NCI-H2196 treated with DMSO at 0.1 percent for 48 hours (cell line): ENCODE measurements at regions not wholly inside any gene's neighbourhood (a gene's known extent, or its start where the extent isn't known, plus 50 kb on each side); places are given as distances from the start of the nearest gene placed in this dataset.
"Not testable (repeated sequence)": the region's sequence is repeated elsewhere in the genome, so short reads cannot be mapped to it uniquely, and the experiment has no call there.

Experiments
- DNase-seq: peaks from one replicate; lab custom pipeline; 2025; ENCODE audit not compliant: unreplicated experiment; lab: John Stamatoyannopoulos, UW

DNA sequence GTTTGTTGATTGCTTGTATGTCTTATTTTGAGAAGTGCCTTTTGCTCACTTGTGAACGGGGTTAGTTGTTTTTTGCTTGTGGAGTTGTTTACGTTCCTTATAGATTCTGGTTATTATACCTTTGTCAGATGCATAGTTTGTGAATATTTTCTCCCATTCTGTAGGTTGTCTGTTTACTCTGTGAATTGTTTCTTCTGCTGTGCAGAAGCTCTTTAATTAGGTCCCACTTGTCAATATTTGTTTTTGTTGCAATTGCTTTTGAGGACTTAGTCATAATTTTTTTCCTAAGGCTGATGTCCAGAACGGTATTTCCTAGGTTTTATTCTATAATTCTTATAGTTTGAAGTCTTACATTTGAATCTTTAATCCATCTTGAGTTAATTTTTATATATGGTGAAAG, 285.3 kb upstream of the GADL1 start:
- DNase-seq = no peak

DNA sequence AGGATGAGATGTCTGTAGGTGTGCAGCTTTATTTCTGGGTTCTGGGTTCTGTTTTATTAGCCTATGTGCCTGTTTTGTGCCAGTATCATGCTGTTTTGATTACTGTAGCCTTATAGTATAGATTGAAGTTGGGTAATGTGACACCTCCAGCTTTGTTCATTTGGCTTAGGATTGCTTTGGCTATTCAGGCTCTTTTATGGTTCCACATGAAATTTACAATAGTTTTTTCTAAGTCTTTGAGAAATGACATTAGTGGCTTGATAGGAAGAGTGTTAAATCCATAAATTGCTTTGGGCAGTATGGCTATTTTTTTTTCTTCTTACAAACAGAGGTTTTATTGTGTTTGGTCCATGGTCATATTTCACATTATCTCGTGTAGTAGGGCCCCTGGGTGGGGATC, 285.8 kb upstream of the GADL1 start:
- DNase-seq = no peak

DNA sequence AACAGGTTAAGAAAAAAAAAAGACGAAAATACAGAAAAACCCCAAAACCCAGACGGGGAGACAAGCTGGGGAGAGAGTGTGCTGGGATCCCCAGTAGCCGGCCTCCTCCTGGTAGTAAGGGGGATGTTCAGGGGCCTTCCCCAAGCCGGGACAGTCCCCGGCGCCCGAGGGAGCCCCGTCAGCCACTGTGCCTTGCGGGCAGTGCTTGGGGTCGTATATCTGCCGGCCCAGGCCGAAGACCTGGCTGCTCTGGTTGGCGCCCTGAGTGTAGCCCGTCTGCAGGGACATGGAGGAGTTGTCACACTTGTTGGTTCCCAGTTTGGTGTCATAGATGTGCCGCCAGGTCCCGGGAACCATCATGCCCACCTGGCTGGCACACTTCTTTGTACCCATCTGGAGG, 287.2 kb upstream of the GADL1 start:
- no peak for DNase-seq

DNA sequence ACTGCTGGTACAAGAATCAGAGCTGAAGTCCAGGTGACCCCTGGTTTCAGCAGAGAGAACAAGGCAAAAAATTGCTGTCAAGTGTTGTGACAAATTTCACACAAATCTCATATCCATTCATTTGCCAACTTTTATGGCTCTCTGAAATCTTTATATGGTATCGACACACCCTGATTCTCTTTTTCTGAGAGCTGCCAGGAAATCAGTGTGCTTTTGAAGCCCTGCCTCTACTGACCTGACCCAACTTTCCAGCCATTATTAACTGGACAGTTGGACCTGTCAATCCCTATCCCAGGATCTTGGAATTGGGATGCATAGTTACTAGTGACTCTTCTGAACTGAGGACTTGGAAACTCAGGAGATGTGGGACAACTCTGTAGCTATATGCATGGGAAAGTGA, 288.2 kb upstream of the GADL1 start:
- no peak for DNase-seq

DNA sequence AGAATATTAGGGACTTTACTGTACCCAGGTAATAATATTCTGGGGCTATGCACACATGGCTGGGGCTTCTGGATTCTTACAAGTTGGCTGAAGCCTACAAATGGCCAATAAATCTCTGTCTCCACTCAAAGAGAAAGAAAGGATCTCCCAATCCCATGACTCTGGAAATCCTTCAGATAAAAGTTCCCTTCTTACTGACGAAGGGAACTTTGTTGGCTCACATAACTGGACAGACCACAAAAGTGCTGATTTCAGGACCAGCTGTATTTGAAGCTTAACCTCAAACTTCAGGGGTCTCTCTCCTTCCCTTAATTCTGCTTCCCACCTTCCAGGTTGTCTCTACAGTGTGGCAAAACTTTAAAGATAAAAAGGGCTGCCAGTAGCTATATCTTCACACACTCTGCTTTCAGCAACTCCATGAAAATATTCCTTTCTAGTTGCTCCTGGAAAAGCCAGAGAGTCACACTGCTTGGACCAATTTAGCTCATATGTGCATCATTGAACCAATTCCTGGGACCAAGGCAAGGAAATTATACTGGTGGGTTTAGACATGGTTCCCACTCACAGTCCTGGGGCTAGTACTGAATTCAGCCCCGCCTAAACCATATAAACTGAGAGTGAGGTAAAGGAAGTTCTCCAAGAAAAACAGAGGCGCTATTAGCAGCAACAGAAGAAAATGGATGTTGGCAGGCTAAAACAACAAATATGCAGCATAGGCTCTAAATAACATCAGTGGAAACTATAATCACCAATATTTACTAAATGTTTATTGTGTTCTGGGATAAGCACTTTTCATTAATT, 290.0 kb upstream of the GADL1 start:
- no peak for DNase-seq

DNA sequence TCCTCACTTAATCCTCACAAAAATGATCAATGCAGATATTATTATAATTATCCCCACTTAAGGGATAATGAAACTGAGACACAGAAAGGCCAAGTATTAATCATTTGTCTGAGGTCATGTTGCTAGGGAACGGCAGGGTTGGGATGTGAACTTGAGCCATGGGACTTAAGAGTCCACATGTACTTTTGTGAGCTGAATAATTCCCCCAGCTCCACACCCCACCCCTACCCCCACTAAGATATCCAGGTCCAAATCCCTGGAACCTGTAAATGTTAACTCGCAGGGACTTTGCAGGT, 290.5 kb upstream of the GADL1 start:
- no peak for DNase-seq

DNA sequence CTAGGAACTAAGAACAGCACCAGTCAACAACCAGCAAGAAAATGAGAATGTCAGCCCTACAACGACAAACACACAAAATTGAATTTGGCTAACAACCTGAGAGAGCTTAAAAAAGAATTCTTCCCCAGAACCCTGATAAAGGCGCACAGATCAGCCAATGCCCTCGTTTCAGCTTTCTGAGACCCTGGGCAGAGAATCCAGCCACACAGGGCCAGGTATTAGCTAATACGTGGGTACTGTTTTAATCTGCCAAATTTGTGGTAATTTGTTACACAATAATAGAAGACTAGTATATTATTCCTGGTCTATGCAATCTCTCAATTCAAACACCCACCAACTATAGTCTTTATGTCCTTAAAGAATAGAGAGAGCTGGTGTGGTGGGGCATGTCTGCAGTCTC, 291.6 kb upstream of the GADL1 start:
- DNase-seq = no peak

DNA sequence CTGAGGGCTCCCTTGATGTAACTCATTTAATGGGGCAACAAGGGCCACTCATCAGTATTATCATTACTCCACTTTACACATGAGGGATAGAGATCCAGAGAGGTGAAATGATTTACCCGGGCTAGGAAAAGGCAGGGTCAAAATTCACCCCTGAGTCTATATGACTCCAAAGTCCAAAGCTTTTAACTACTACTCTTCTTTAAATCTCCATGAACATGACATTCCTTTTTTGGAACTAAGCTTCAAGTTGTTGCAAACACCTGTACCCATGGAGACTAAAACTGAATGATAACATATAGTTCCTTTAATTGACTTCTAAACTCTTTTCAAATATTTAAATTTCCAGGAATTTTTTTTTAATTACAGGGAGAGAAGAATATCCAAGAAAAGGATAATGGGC, 292.9 kb upstream of the GADL1 start:
- DNase-seq = no peak

DNA sequence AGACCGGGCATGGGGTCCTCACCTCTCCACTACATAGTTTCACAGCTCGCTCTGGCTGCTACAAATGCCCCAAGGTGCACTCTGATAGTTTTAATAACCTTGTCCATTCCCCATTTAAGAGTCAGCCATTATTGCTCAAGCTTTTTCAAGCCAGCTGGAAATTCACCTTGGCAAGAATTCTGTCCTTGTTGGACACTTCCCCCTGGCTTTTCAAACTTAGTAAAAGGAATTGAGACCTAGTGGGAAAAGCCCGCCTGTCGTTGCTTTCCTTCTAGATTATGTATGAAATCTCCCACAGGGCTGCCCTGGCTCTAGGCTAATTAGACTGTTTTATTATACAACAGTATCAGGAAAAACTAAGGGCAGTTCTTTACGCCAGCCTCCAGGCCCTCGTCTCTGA, 293.7 kb upstream of the GADL1 start:
- no peak for DNase-seq

DNA sequence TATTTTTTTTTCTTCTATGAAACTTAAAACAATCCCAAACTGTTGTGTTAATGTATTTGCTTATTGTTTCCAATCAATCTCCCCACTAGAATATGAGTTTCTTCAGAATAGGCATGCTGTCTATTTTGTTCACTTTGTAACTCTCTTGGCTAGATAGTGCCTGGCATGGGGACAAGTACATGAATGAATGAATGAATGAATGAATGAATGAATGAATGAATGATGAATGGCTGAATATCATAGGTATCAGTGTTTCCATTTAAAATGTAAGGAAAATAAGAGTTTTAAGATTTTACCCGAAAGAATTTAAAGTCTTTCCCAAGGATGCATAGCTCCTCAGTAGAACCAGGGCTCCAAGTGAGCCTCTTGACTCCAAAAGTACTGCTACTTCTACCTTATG, 294.9 kb upstream of the GADL1 start:
- DNase-seq = no peak

DNA sequence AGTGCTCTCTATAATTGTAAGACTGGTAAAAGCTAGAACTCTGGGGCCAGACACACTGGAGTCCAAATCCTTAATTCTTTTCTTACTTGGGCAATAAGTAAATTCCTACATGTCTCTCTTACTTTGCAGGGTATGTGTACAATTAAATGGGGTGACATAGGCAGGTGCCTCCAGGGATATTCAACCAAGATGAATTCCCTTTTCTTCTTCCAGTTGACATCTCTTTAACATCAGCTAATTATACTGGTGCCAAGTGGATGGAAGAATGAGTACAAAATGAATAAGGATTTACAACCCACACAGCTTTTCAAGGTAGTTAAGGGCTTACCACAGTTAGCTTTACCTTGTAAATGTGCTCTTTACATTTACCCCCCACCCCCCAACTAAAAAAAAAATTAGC, 295.5 kb upstream of the GADL1 start:
- DNase-seq = no peak

DNA sequence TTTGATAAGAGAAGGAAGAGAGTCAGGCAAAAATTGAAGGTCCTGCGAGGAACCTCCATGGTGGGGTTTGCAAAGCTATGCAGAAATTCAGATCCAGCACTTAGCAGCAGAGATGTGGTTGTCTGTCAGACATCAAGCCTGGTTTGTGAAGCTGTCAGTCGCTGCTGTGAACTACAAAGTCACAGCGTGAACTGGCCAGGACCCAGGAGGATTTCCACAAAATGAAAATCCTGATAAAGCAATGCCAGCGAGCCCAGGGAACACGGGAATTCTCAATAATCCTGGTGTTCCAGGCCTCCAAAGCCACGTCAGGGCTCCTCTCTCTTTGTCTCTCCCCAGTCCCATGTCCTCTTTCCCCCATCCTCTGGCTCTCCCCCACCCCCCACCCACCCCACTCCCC, 296.9 kb upstream of the GADL1 start:
- no peak for DNase-seq

DNA sequence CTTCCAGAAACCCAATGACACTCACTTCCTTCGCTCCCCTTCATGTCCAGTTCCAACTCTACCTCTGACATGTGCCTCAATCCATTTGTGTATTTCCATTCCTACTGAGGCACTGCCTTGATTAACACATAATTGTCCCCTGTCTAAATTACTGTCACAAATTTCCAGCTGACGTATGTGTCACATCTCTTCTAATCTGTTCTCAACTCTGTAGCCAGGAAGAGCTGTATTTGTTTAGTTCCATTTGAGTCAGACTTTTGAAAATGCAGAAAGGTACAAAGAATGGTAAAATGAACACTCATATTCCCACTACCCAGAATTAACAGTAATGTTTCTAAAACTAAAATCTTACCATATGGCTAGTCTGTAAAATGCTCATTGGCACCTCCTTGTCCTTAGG, 299.0 kb upstream of the GADL1 start:
- no peak for DNase-seq

DNA sequence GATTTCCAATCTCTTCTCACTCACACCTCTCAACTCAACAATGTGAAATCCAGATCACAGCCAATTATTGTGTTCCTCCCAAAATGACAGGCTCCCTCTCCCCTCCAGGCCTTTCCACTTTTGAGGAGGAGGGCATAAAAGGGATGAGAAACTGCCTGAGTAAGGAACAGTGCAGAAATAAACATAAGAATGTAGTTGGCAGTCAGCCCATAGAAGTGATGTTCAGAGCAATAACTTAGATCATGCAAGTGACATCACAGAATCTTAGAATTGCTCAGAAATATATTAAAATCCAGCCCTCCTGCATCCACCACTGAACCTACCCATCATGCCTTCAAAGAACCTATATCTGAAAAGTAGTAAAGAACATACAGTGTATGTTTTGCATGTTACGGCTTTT, 299.4 kb upstream of the GADL1 start:
- DNase-seq = no peak

DNA sequence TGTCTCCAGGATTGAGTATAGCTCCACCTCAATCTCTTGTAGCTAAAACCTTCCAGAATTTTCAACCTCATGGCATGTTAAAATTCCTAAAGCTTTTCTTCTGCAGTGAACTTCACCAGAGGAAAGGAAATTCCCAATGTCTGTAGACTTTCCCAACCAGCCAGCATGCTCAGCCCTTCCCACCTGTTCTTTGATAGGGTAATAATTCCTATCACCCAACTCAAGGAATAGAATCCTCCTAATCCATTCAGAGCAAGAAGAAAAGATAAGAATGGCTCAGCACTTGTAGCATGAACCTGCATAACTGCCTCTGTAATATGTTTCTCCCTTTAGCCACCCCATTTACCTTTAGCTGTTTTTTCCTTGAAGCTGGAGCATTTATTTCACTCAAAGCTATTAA, 301.8 kb upstream of the GADL1 start:
- no peak for DNase-seq

DNA sequence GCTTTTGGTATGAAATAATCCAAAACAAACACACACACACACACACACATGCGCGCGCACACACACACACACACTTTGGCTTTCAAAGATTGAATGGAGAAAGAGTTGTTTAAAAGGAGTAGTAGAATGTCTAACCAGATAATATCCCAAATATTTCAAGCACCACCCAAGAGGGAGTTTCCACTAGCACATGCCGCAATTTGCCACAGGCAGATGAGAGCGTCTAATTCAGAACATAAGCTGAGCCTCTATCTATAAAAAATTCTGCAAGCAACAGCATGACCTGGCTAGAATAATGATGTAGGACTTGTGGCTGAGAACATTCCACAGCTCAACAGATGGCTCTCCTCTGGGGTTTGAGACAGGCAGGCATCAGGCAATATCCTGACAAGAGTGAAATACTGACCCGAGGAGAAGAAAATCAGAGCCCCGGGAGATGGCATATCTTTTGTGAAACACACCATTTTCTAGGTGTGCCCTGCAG, 302.5 kb upstream of the GADL1 start:
- DNase-seq = no peak

DNA sequence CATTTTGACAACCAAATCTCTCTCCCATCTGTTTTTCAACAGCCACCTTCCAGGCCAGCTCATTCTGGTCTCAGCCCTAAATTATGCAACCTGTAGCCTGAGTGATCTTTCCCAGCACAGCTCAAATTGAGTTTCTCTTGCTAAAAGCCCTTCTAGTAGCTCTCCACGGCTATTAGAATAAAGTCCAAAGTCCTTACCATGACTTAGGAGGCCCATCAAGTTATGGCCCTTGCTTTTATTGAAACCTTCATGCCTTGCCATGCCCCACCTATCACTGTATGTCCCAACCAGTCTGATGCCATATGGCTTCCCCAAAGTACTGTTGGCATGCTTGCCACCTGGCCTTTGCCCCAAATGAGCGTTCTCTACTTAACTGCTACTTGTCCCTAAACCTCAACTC, 303.5 kb upstream of the GADL1 start:
- no peak for DNase-seq

DNA sequence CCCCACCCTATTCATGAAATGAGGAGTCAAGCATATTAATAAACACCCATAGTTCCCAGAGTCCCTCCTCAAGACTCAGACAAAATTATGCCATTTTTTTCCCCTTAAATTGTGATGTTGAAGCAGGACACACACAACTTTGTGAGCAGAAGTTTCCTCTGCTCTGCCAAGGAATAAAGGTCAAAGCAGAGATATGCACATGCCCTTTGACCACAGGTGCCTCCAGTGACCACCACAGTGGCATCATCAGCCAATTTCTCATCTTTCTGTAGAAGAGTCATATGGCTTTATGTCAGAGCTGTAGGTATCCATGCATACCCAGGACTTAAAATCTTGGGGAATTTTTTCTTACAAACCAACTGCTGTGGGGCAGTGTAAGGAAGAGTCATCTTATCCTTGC, 304.4 kb upstream of the GADL1 start:
- DNase-seq = no peak

DNA sequence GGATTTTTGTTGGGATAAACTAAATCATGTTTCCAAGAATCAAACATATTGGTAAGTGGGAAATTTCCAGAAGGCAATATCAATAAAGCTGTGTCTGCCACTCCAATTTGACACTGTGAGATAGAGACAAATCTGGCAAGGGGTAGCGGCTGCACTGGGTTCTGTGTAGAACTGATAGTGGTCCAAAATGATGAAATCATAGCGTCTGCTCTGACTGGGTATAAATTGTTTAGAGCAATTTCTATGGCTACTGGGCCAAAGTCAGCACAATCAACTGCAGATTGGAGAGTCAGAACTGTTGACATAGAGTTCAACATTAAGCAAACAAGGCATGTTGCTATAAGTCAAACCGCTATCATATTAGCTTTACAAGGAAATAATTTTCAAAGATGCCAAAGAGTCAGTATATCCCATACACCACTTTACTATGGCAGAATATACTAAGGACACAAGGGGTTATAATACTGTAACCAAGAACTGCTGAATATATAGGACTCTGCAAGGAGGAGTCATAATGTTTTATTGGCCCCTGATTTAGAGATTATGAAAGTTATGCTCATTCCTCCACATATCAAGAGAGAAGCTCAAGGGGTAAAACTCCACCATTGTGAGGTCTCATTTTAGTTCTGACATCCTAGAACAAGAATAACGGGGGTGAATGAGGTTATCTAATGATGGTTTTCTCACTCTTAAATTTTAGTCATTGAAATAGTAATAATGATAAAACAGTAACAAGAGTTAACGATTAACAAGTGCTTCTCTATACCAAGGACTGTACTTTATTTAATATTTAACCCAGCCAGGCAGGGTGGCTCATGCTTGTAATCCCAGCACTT, 309.7 kb upstream of the GADL1 start:
- DNase-seq = no peak

DNA sequence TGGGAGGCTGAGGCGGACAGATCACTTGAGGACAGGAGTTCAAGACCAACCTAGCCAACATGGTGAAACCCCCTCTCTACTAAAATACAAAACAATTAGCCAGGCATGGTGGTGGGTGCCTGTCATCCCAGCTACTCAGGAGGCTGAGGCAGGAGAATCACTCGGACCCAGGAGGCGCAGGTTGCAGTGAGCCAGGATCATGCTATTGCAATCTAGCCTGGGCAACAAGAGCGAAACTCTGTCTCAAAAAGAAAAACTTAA, 310.3 kb upstream of the GADL1 start:
- not testable (repeated sequence) for DNase-seq

DNA sequence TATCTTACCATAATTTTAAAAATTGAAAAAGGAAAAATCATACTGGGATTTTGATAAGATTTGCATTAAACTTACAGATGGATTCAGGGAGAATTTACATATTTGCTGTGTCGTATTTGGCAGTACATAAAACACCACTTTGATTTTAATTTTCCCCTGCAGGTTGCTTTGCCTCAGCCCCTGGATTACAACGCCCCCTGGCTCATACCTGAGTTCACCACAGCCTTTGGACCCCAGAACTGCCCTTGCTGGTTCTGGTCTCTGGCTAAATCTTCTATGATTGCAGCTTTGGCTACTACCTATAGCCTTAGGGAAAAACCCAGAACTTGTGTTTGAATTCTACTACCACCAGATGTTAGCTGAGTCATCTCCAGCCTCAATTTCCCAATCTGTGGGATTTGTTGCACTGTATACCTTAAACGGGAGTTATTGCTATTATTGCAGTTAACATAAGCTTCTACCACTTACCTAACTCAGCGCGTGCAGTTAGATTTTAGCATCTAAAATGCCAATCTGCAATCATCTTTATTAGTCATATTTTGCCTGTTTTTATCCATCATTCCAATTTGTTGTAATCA, 315.7 kb upstream of the GADL1 start:
- no peak for DNase-seq

DNA sequence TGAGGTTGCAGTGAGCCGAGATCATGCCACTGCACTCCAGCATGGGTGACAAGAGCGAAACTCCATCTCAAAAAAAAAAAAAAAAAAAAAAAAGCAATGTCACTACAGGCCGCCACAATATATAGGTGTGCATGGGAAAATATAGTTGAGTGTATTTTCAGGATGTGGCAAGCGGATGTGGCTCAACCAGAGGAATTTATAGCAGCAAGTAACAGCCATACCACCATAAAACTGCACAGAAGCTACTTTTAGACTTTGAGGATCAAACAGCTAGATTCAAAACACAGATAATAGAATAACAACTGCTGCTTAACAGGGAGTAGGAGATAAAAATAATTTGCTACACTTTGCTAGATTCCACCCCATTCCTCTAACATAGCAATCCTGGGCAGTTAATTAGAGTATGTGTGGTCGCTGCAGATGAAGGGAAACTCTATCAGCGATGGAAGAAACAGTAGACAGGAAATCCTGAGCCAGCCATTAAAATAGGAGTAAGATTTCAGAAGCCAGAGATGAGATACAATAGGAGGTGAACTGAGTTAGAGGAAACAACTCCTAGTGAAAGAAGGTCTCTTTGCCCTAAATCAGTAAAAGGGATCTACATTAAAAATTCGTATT, 318.7 kb upstream of the STT3B start:
- DNase-seq = no peak
